K562 (cell line): ENCODE measurements at regions not wholly inside any gene's neighbourhood (a gene's known extent, or its start where the extent isn't known, plus 50 kb on each side); places are given as distances from the start of the nearest gene placed in this dataset.

Source experiments
- ATAC-seq: fragments of 200-7000 bp; cut with Tn5 transposase; 3 replicates; pipeline ENCODE4 v1.9.1; 2020; ENCODE audit warnings: moderate library complexity
- BruUV-seq: library from RNA; stranded (reverse); fragments of 400-500 nt; replicated peaks from 2 replicates; lab custom pipeline; 2021; lab: Mats Ljungman, UMichigan
- CTCF ChIA-PET: fragments of 300-600 bp; formaldehyde crosslinking; extraction: SDS; loops from one replicate; lab custom pipeline; 2021; ENCODE audit warnings: low intra/inter-chr PET ratio; lab: Yijun Ruan, JAX
- POLR2A ChIA-PET: fragments of 300-600, 350-650 bp; sonication (Branson Sonifier 250); formaldehyde crosslinking; extraction: SDS; loops from one replicate; lab custom pipeline; 2021; ENCODE audit warnings: antibody characterized with exemption, inconsistent platforms; lab: Yijun Ruan, JAX
- DNase-seq, 4 experiments: peaks; one replicate each; pipeline versions ENCODE4 v3.0.0 to v3.0.0-alpha.2; 2011 to 2018; ENCODE audit warnings: low spot score in 3 of 4, mixed read lengths in 3 of 4; ENCODE audit errors: extremely low read depth in 1 of 4
- FAIRE-seq: peaks from 2 replicates; lab custom pipeline; 2011; peaks lifted over from hg19 to GRCh38; lab: Jason Lieb, UNC
- H2AFZ ChIP-seq: 2 replicates; pipeline ENCODE4 v1.6.0; 2011; ENCODE audit warnings: low read depth, low read length, control low read depth, inconsistent platforms
- H3K27ac ChIP-seq: fragments of 200-600 bp; 3 replicates; pipeline ENCODE4 v1.8.0; 2011; ENCODE audit warnings: low read depth, mild to moderate bottlenecking, control low read depth, inconsistent platforms, low read length, moderate library complexity, mixed read lengths; ENCODE audit errors: extremely low read depth
- H3K27me3 ChIP-seq, 2 experiments: fragments of 300-600 bp in 1 of 2; 2 replicates in 1 of 2; 3 replicates in 1 of 2; pipeline versions ENCODE4 v1.6.0 to v1.8.0; 2011; ENCODE audit warnings: inconsistent platforms in 2 of 2, low read length in 2 of 2, mild to moderate bottlenecking in 1 of 2, mixed read lengths in 1 of 2, moderate library complexity in 1 of 2; ENCODE audit not compliant: control insufficient read depth in 2 of 2, insufficient read depth in 2 of 2
- H3K36me3 ChIP-seq: fragments of 300-600 bp; 3 replicates; pipeline ENCODE4 v1.8.0; 2011; ENCODE audit warnings: mild to moderate bottlenecking, low read length, inconsistent platforms; ENCODE audit not compliant: control insufficient read depth, insufficient read depth
- H3K4me1 ChIP-seq, 2 experiments: fragments of 200-600 bp in 1 of 2; replicated peaks in 1 of 2; 2 replicates in 1 of 2; 3 replicates in 1 of 2; pipeline versions ENCODE4 v1.5.1 to v1.8.0; 2011; ENCODE audit warnings: inconsistent platforms in 2 of 2, low read length in 2 of 2, mild to moderate bottlenecking in 1 of 2, mixed read lengths in 1 of 2, moderate library complexity in 1 of 2; ENCODE audit not compliant: control insufficient read depth in 2 of 2, insufficient read depth in 2 of 2
- H3K4me2 ChIP-seq: 2 replicates; pipeline ENCODE4 v1.6.1; 2011; ENCODE audit warnings: low read length, control low read depth, inconsistent platforms, mixed read lengths; ENCODE audit not compliant: insufficient read depth
- H3K4me3 ChIP-seq: fragments of 200-600 bp; sonication (generic), shearing (Covaris generic); 2 replicates; pipeline ENCODE4 v1.5.1; 2016; ENCODE audit warnings: control low read depth, inconsistent platforms
- H3K79me2 ChIP-seq: fragments of 200-600 bp; 3 replicates; pipeline ENCODE4 v1.8.0; 2011; ENCODE audit warnings: low read length, inconsistent platforms; ENCODE audit not compliant: control insufficient read depth, insufficient read depth
- H3K9ac ChIP-seq, 2 experiments: 2 replicates each; pipeline versions ENCODE4 v1.6.0 to v1.6.1; 2011; ENCODE audit warnings: low read depth in 2 of 2, low read length in 2 of 2, control low read depth in 1 of 2, inconsistent platforms in 1 of 2, mild to moderate bottlenecking in 1 of 2, mixed read lengths in 1 of 2; ENCODE audit not compliant: insufficient read depth in 1 of 2
- H3K9me1 ChIP-seq: one replicate; pipeline ENCODE4 v1.6.0; 2011; ENCODE audit warnings: inconsistent platforms, mild to moderate bottlenecking, low read length, moderate library complexity; ENCODE audit not compliant: control insufficient read depth, insufficient read depth
- H3K9me3 ChIP-seq: replicated peaks from 2 replicates; pipeline ENCODE4 v1.5.1; 2011; ENCODE audit warnings: low read depth, low read length, inconsistent platforms; ENCODE audit not compliant: control insufficient read depth, insufficient read depth
- H4K20me1 ChIP-seq: replicated peaks from 2 replicates; pipeline ENCODE4 v1.6.1; 2011; ENCODE audit warnings: low read length, inconsistent platforms, mixed read lengths; ENCODE audit not compliant: control insufficient read depth, insufficient read depth
- ELF1 ChIP-seq: fragments of 200-800 bp; sonication (Bioruptor generic); IDR thresholded peaks from 2 replicates; pipeline ENCODE4 v1.6.1; 2016; ENCODE audit warnings: missing genetic modification characterization, missing compliant biosample characterization
- HDGF ChIP-seq: fragments of 450-650 bp; IDR thresholded peaks from 2 replicates; pipeline ENCODE4 v1.6.1; 2016
- NR2C2 ChIP-seq, 2 experiments: fragments of 200-800 bp in 1 of 2; sonication (Bioruptor generic) in 1 of 2; sonication (generic) in 1 of 2; formaldehyde crosslinking in 1 of 2; IDR thresholded peaks; 2 replicates each; pipeline versions ENCODE4 v1.6.1 to v1.8.0; 2016 to 2022; ENCODE audit warnings: mild to moderate bottlenecking in 1 of 2, missing compliant biosample characterization in 1 of 2, missing genetic modification characterization in 1 of 2, missing genetic modification reagents in 1 of 2
- PATZ1 ChIP-seq: fragments of 250-450 bp; sonication (Bioruptor Pico); IDR thresholded peaks from 2 replicates; pipeline ENCODE4 v1.5.0; 2020; ENCODE audit warnings: mild to moderate bottlenecking, borderline replicate concordance
- ZNF146 ChIP-seq: IDR thresholded peaks from one replicate; pipeline ENCODE4 v1.6.1; 2018; ENCODE audit warnings: missing compliant biosample characterization; ENCODE audit not compliant: unreplicated experiment
- WGBS: fragments of 100-300 bp; shearing (Covaris generic); methylation state at CpG from one replicate; pipeline ENCODE4 v1.1.6; 2016; ENCODE audit warnings: low coverage, mixed read lengths; ENCODE audit not compliant: insufficient coverage; ENCODE audit errors: missing lambda C conversion rate; 5-methylcytosine and 5-hydroxymethylcytosine counted together
- in situ Hi-C: fragments of 300-500 bp; cut with MboI; formaldehyde crosslinking; loops from 4 replicates; pipeline ENCODE4 v1.15.0; 2018; ENCODE audit warnings: inconsistent platforms, mixed read lengths
- intact Hi-C: fragments of 100-400 bp; cut with micrococcal nuclease; formaldehyde crosslinking; loops from 2 replicates; pipeline ENCODE4 v1.14.2; 2022

DNA sequence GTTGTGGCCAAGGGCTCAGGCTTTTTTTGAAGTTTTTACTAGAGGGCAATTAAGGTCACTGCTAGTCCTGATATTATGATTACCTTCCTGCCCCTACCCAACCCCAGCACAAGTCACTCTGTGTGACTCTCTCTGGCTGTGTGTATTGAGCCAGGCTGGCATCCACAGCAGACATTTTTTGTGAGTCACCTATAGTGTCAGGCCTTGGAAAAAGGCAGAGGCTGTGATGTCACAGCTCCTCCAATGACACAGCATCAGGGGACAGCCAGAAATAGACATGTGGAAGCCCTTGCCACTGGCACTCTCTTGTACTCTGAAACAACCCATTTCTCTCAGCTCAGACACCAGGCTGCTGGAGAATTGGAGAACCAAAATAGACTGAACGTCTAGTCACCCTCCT lies 145.4 kb downstream of the NMUR2 start (continued):
- TF ChIP-seq PATZ1: no peak
- TF ChIP-seq HDGF: no peak
- TF ChIP-seq ELF1 (tag): no peak
- TF ChIP-seq, all 486 proteins: peak for 0

- FAIRE-seq (no peak), ATAC-seq (no peak), DNase-seq (no peak)
- no peak overlapping the region for H2AFZ ChIP-seq
- no peak overlapping the region for H3K27ac ChIP-seq
- no peak overlapping the region for H3K9ac ChIP-seq
- ChIA-PET CTCF (no interaction called here), POLR2A (no interaction called here)
- no peaks in the 10 kb centered on the region for H3K9me1 ChIP-seq
- WGBS: 2% methylated on average over 3 of the region's 3 CpGs
- H3K4me1 ChIP-seq: no peaks in the 10 kb centered on the region
- in situ Hi-C loops: no loop called here
- H3K4me2 ChIP-seq: no peak overlapping the region
- no peaks in the 10 kb centered on the region for H3K36me3 ChIP-seq
- no peaks in the 10 kb centered on the region for H4K20me1 ChIP-seq
- no peak for TF ChIP-seq NR2C2 (CRISPR knock-in tag; IDR thresholded peaks at IDR 0.05)
- no peak for TF ChIP-seq NR2C2 (tag; IDR thresholded peaks at IDR 0.05)
- no peak for TF ChIP-seq ZNF146 (CRISPR knock-in tag)
- TF ChIP-seq HDGF: no peak
- H3K9me3 ChIP-seq: no peaks in the 10 kb centered on the region; the same call in 1 of the 2 replicates
- no TSS peak for BruUV-seq
- intact Hi-C loops: no loop called here
- no peaks in the 10 kb centered on the region for H3K79me2 ChIP-seq
- H3K4me3 ChIP-seq: no peak overlapping the region
- no peaks in the 10 kb centered on the region for H3K27me3 ChIP-seq
These were observed 148.5 kb downstream of the NMUR2 start for GRCh38 chr5:152256580-152256979.
